ENCODE measurements at regions not wholly inside any gene's neighbourhood (a gene's known extent, or its start where the extent isn't known, plus 50 kb on each side); places are given as distances from the start of the nearest gene placed in this dataset.
"Not testable (repeated sequence)": the region's sequence is repeated elsewhere in the genome, so short reads cannot be mapped to it uniquely, and the experiment has no call there.

DNA sequence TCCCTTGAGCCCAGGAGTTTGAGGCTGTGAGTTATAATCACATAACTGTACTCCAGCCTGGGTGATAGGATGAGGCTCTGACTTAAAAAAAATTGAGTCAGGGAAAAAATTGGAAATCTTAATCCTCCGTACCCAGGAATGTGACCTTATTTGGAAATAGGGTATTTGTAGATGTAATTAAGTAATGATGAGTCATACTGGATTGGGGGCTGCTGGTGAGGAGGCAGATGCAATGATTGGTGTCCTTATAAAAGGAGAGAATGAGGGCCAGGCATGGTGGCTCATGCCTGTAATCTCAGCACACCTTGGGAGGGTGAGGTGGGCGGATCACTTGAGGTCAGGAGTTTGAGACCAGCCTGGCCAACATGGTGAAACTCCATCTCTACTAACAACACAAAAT, 134.9 kb upstream of the ALDH3B2 start:
- not testable (repeated sequence) for TF ChIP-seq CTCF, POLR2A (IDR thresholded peaks at IDR 0.05)
